BLaER1 (cell line): ENCODE measurements at regions not wholly inside any gene's neighbourhood (a gene's known extent, or its start where the extent isn't known, plus 50 kb on each side); places are given as distances from the start of the nearest gene placed in this dataset.

Experiments
- H3K27ac ChIP-seq: shearing (Covaris generic); formaldehyde crosslinking; 2 replicates; pipeline ENCODE4 v1.8.1; 2022
- H3K27me3 ChIP-seq: shearing (Covaris generic); formaldehyde crosslinking; 2 replicates; pipeline ENCODE4 v1.8.1; 2022
- H3K36me3 ChIP-seq: shearing (Covaris generic); formaldehyde crosslinking; 2 replicates; pipeline ENCODE4 v1.8.1; 2022
- H3K4me1 ChIP-seq: shearing (Covaris generic); formaldehyde crosslinking; 2 replicates; pipeline ENCODE4 v1.8.1; 2022
- H3K4me2 ChIP-seq: shearing (Covaris generic); formaldehyde crosslinking; 2 replicates; pipeline ENCODE4 v1.8.1; 2022
- H3K4me3 ChIP-seq: shearing (Covaris generic); formaldehyde crosslinking; 2 replicates; pipeline ENCODE4 v1.8.1; 2022
- H3K9ac ChIP-seq: shearing (Covaris generic); formaldehyde crosslinking; 2 replicates; pipeline ENCODE4 v1.8.1; 2022
- H3K9me3 ChIP-seq: shearing (Covaris generic); formaldehyde crosslinking; 2 replicates; pipeline ENCODE4 v1.8.1; 2022
- H4K20me1 ChIP-seq: shearing (Covaris generic); formaldehyde crosslinking; 2 replicates; pipeline ENCODE4 v1.8.1; 2022
- Cebpa-rat ChIP-seq: shearing (Covaris generic); IDR thresholded peaks from 2 replicates; pipeline ENCODE4 v1.8.1; 2022

DNA sequence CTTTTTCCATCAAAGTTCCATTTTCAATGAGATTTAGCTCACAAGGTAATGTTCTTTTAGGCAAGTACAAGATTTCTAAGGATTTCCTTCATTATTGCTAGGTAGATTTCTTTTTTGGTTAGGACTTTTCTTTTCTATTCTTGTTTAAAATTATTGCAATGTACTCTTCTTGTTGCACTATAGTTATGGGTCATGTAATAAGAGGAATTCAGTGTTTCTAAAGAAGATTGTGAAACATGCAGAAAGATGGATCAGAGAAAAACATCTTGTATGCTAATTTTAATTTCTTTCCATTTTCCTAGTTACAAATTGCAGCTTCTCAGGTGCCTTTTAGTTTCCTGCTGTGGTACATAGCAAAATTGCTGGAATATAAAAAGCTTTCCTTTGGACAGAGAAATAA lies 56.1 kb downstream of the BTG1 start:
- peaks cover 6% of the 10 kb centered on the region for H3K4me1 ChIP-seq
- no peak overlapping the region for H3K4me2 ChIP-seq
- H3K27me3 ChIP-seq, result no peaks in the 10 kb centered on the region
- no peaks in the 10 kb centered on the region for H3K9me3 ChIP-seq
- no peaks in the 10 kb centered on the region for H4K20me1 ChIP-seq
- TF ChIP-seq Cebpa-rat, result no peak
- H3K4me3 ChIP-seq, result no peak overlapping the region
- H3K27ac ChIP-seq, result no peak overlapping the region
- H3K9ac ChIP-seq, result no peak overlapping the region
- no peaks in the 10 kb centered on the region for H3K36me3 ChIP-seq

- H4K20me1 ChIP-seq, result no peaks in the 10 kb centered on the region
- no peak overlapping the region for H3K27ac ChIP-seq
- H3K9ac ChIP-seq, result no peak overlapping the region
- no peaks in the 10 kb centered on the region for H3K4me1 ChIP-seq
- H3K36me3 ChIP-seq, result no peaks in the 10 kb centered on the region
- H3K4me2 ChIP-seq, result no peak overlapping the region
- no peak overlapping the region for H3K4me3 ChIP-seq
- TF ChIP-seq Cebpa-rat, result no peak
- H3K27me3 ChIP-seq, result no peaks in the 10 kb centered on the region
- H3K9me3 ChIP-seq, result no peaks in the 10 kb centered on the region
Measured at GRCh38 chr12:92088805-92089204, 56.8 kb downstream of the BTG1 start.

DNA sequence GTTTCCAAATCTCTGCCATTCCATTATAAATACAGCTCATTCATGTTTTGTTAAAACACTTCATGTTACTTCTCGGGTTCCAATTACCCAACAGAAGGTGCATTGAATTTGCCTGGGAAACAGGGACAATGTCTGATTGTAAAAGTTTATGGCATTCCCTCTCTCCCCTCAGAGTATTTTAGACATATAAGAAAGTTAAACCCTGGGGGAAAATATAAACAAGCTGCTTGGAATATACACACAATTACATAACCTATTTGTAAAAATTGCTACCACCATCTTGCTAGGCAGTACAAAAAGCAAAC lies 60.0 kb downstream of the BTG1 start:
- H3K27ac ChIP-seq, result no peak overlapping the region
- no peak overlapping the region for H3K9ac ChIP-seq
- H3K4me2 ChIP-seq, result no peak overlapping the region
- no peak overlapping the region for H3K4me3 ChIP-seq
- no peaks in the 10 kb centered on the region for H3K9me3 ChIP-seq
- TF ChIP-seq Cebpa-rat, result no peak
- H3K27me3 ChIP-seq, result no peaks in the 10 kb centered on the region
- no peaks in the 10 kb centered on the region for H3K36me3 ChIP-seq
- no peaks in the 10 kb centered on the region for H3K4me1 ChIP-seq
- H4K20me1 ChIP-seq, result no peaks in the 10 kb centered on the region

DNA sequence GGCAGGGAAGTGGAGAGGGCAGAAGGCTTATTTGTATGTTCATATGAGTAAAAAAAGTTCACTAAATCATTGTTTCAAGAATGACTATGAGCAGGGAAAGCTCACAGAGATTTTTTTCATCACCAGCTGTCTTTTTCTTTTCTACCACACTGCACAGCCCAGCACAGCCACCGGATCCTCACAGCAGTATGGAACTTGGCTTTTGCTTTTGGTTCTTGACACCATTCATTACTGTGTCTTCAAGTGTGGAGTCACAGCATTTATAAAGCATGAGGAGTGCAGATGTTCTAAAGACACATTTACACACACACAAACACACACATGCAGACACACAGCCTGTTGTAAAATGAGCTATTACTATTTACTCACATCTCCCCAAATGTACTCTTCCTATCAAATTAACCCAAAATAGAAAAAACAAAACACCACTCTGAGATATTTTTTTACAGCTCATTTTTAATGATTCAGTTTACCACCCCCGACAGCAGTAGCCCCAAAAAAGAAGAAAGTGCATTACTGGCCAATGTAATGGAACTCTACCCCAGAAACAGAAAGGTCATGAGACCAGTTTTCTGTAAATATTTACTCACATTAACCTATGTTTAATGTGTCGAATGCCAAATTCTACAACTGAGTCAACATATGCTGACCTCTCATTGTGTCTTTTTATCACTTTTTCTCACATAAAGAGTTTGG lies 60.5 kb downstream of the BTG1 start:
- 0 out of 2 replicates have a peak, but pooled peaks cover 4% of the 10 kb centered on the region for H3K4me1 ChIP-seq
- no peak overlapping the region for H3K27ac ChIP-seq
- no peak overlapping the region for H3K9ac ChIP-seq
- no peak overlapping the region for H3K4me2 ChIP-seq
- no peak for TF ChIP-seq Cebpa-rat
- no peaks in the 10 kb centered on the region for H3K36me3 ChIP-seq
- H3K4me3 ChIP-seq, result no peak overlapping the region
- no peaks in the 10 kb centered on the region for H3K9me3 ChIP-seq
- no peaks in the 10 kb centered on the region for H3K27me3 ChIP-seq
- H4K20me1 ChIP-seq, result no peaks in the 10 kb centered on the region

GRCh38 chr12:92080911-92081285 lies 64.7 kb downstream of the BTG1 start:
- no peak overlapping the region for H3K9ac ChIP-seq
- H3K27me3 ChIP-seq, result no peaks in the 10 kb centered on the region
- no peaks in the 10 kb centered on the region for H3K36me3 ChIP-seq
- H3K4me1 ChIP-seq, result peaks cover 19% of the 10 kb centered on the region
- no peaks in the 10 kb centered on the region for H3K9me3 ChIP-seq
- H3K27ac ChIP-seq, result no peak overlapping the region
- no peaks in the 10 kb centered on the region for H4K20me1 ChIP-seq
- no peak overlapping the region for H3K4me3 ChIP-seq
- TF ChIP-seq Cebpa-rat, result no peak
- no peak overlapping the region for H3K4me2 ChIP-seq

GRCh38 chr12:92079054-92079385 lies 66.6 kb downstream of the BTG1 start:
- TF ChIP-seq Cebpa-rat, result no peak
- Histone ChIP-seq H3K4me1 (peaks cover 19% of the 10 kb centered on the region), H3K27ac (no peak overlapping the region), H3K36me3 (no peaks in the 10 kb centered on the region), H3K9ac (no peak overlapping the region), H4K20me1 (no peaks in the 10 kb centered on the region), H3K4me3 (no peak overlapping the region), H3K9me3 (no peaks in the 10 kb centered on the region), H3K4me2 (no peak overlapping the region), H3K27me3 (no peaks in the 10 kb centered on the region)

DNA sequence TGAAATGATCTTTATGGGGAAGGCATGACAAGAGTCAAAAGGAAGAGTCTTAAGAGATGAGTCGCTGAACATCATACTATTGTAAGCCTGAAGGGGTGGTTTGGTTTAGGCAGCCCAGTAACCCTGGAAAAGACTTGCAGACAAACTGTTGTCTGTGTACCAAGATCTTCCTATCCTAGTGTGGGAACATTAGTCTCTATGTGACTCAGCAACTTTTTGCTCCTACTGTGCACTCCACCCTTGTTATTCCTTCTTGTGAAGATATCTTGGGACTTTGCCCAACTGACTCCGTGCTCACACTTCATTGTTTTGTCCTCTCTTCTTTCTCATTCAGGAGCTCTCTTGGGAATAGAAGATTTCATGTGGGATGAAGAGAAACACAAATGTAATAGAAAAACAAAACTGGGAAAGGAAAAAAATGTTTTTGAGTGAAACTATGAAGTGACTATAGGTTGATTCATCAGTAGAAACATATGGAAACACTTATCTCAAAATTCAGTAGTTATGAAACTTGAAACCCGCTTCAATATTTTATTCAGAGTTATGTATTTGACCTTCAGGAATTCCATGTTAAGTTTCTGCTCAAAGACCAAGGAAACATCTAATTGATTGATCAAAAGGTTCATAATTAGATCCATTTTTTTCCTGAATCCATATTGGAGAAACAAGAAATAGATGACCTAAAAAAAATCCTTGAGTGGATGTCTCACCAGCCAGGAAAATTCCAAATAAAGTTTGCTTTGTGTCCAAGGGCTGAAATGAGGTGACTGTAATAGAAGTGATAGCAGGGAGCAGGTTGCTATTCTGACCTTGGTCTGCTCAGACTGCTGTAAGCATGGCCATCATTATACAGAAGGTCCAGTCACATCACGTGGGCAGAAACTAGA lies 67.2 kb downstream of the BTG1 start:
- no peaks in the 10 kb centered on the region for H3K27me3 ChIP-seq
- no peaks in the 10 kb centered on the region for H4K20me1 ChIP-seq
- no peaks in the 10 kb centered on the region for H3K36me3 ChIP-seq
- H3K9me3 ChIP-seq, result no peaks in the 10 kb centered on the region
- no peak for TF ChIP-seq Cebpa-rat
- H3K27ac ChIP-seq, result no peak overlapping the region
- peaks cover 19% of the 10 kb centered on the region for H3K4me1 ChIP-seq
- no peak overlapping the region for H3K4me2 ChIP-seq
- H3K4me3 ChIP-seq, result no peak overlapping the region
- H3K9ac ChIP-seq, result no peak overlapping the region

- H3K27ac ChIP-seq, result no peak overlapping the region
- no peak overlapping the region; the same call in 1 of the 2 replicates for H3K4me2 ChIP-seq
- no peak overlapping the region for H3K9ac ChIP-seq
- H4K20me1 ChIP-seq, result no peaks in the 10 kb centered on the region
- peaks cover 19% of the 10 kb centered on the region for H3K4me1 ChIP-seq
- H3K36me3 ChIP-seq, result no peaks in the 10 kb centered on the region
- no peaks in the 10 kb centered on the region for H3K9me3 ChIP-seq
- no peak overlapping the region for H3K4me3 ChIP-seq
- no peaks in the 10 kb centered on the region for H3K27me3 ChIP-seq
- TF ChIP-seq Cebpa-rat, result no peak
Measured at GRCh38 chr12:92077530-92077929, 68.1 kb downstream of the BTG1 start.

- H3K9ac ChIP-seq, result no peak overlapping the region
- H3K27me3 ChIP-seq, result no peaks in the 10 kb centered on the region
- H3K4me2 ChIP-seq, result no peak overlapping the region
- no peaks in the 10 kb centered on the region for H4K20me1 ChIP-seq
- no peak overlapping the region for H3K27ac ChIP-seq
- peaks cover 19% of the 10 kb centered on the region for H3K4me1 ChIP-seq
- no peak for TF ChIP-seq Cebpa-rat
- H3K36me3 ChIP-seq, result no peaks in the 10 kb centered on the region
- no peak overlapping the region for H3K4me3 ChIP-seq
- no peaks in the 10 kb centered on the region for H3K9me3 ChIP-seq
Measured at GRCh38 chr12:92076101-92076500, 69.5 kb downstream of the BTG1 start.

DNA sequence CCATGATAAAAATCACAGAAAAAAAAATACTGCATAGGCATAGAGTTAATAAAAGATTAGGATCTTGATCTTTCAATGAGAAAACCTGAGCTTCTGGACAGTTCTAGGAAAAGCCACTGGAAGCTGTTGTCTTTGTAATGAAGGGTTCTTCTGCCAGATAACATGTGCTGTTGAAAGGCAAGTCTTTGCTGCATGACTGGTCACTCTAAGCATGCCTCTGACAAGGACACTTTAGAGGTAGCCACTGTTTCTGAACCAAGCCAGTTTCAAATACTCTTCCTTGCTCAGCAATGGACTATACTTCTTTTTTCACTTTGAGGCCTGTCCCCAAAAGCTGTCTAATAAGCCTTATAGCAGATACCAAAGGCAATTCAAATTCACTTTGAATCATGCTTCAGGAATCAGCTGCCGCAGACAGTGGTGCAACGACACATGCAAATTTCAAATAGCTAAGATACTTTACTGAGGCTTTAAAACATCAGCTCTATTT lies 70.2 kb downstream of the BTG1 start:
- no peaks in the 10 kb centered on the region for H4K20me1 ChIP-seq
- no peaks in the 10 kb centered on the region for H3K9me3 ChIP-seq
- no peaks in the 10 kb centered on the region for H3K27me3 ChIP-seq
- TF ChIP-seq Cebpa-rat, result no peak
- no peak overlapping the region for H3K4me2 ChIP-seq
- no peak overlapping the region for H3K4me3 ChIP-seq
- H3K27ac ChIP-seq, result no peak overlapping the region
- H3K4me1 ChIP-seq, result peaks cover 17% of the 10 kb centered on the region
- H3K9ac ChIP-seq, result no peak overlapping the region
- no peaks in the 10 kb centered on the region for H3K36me3 ChIP-seq
